ENCODE measurements at regions not wholly inside any gene's neighbourhood (a gene's known extent, or its start where the extent isn't known, plus 50 kb on each side); places are given as distances from the start of the nearest gene placed in this dataset.

DNA sequence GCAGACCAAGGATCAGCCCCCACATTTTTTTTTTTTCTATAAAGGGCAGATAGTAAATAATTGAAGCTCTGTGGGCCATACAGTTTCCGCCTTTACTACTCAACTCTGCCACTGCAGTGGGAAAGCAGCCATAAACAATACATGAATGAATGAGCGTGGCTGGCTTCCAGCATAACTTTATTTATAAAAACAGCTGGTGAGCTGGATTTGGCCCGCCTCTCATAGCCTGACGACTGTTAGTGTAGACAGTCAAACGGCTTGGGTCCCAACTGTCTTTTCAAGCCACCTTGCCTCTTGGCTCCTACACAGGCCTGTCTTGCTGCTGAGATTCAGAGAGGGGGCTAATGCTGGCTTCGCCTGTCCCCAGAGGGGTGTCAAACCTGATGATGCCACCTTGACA, 169.8 kb upstream of the GPR26 start:
- H4K8ac ChIP-seq (replicated peaks; ENCODE audit: insufficient read length, low read depth, low read length), result no peak overlapping the region
- H4K91ac ChIP-seq (ENCODE audit: insufficient read length, low read depth, low read length), result no peak overlapping the region
- H3T11ph ChIP-seq (ENCODE audit: low read length), result no peak overlapping the region
- H3K9me3 ChIP-seq (ENCODE audit: control insufficient read depth, low read depth, low read length), result no peaks in the 10 kb centered on the region
- no peak overlapping the region for H2BK5ac ChIP-seq (ENCODE audit: insufficient read length, low read length)
- H2BK20ac ChIP-seq (ENCODE audit: low read depth, low read length, poor library complexity, severe bottlenecking), result no peak overlapping the region
- no CpG with 5 or more reads among the region's 6 CpGs for WGBS (ENCODE audit: extremely low coverage, insufficient read length, low lambda C conversion rate)
- H3K4ac ChIP-seq (ENCODE audit: low read depth, low read length), result no peak overlapping the region
- no peaks in the 10 kb centered on the region for H4K20me1 ChIP-seq (ENCODE audit: control insufficient read depth, insufficient read depth, insufficient read length)
- Mint-ChIP-seq H3K4me3 (no peak overlapping the region), H3K27ac (no peak overlapping the region), H3K4me1 (peaks cover 47 to 49% of the 10 kb centered on the region in 2 experiments), H3K36me3 (ENCODE audit: insufficient read depth in 1 of 3, low read depth in 3 of 3) (peaks cover 2 to 4% (median 3%) of the 10 kb centered on the region in 3 experiments; a peak in 4 of 7 replicates), H3K27me3 (ENCODE audit: low read depth) (peaks cover 19% of the 10 kb centered on the region), H3K9me3 (no peaks in the 10 kb centered on the region)
- no peak for DNase-seq
- no peaks in the 10 kb centered on the region for H3K79me2 ChIP-seq (ENCODE audit: insufficient read depth, low read length)
- TF ChIP-seq, protein P1, sequence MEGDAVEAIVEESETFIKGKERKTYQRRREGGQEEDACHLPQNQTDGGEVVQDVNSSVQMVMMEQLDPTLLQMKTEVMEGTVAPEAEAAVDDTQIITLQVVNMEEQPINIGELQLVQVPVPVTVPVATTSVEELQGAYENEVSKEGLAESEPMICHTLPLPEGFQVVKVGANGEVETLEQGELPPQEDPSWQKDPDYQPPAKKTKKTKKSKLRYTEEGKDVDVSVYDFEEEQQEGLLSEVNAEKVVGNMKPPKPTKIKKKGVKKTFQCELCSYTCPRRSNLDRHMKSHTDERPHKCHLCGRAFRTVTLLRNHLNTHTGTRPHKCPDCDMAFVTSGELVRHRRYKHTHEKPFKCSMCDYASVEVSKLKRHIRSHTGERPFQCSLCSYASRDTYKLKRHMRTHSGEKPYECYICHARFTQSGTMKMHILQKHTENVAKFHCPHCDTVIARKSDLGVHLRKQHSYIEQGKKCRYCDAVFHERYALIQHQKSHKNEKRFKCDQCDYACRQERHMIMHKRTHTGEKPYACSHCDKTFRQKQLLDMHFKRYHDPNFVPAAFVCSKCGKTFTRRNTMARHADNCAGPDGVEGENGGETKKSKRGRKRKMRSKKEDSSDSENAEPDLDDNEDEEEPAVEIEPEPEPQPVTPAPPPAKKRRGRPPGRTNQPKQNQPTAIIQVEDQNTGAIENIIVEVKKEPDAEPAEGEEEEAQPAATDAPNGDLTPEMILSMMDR (conservative IDR thresholded peaks at IDR 0.05), result no peak
- H3K23ac ChIP-seq (ENCODE audit: insufficient read length, low read depth, low read length), result no peak overlapping the region
- no peaks in the 10 kb centered on the region for H3K23me2 ChIP-seq (ENCODE audit: insufficient read length, low read depth, low read length, poor library complexity, severe bottlenecking)
- H3K18ac ChIP-seq (ENCODE audit: insufficient read length, low read depth, low read length), result no peak overlapping the region
- no peak overlapping the region for H4K5ac ChIP-seq (ENCODE audit: insufficient read length, low read depth, low read length)
- peaks cover 5% of the 10 kb centered on the region; the same call in 1 of the 2 replicates for H3K4me1 ChIP-seq (ENCODE audit: insufficient read depth, low read length)
- H3K56ac ChIP-seq (ENCODE audit: insufficient read length, low read depth, low read length), result no peak overlapping the region
- H3K4me2 ChIP-seq (ENCODE audit: insufficient read depth, insufficient read length, low read length), result no peak overlapping the region
- H2BK12ac ChIP-seq (ENCODE audit: insufficient read length, low read depth, low read length), result no peak overlapping the region
- H2BK120ac ChIP-seq (ENCODE audit: low read depth, low read length, poor library complexity, severe bottlenecking), result no peak overlapping the region
- no peak overlapping the region for H3K9ac ChIP-seq (ENCODE audit: extremely low read depth, insufficient read length, low read length)
- no peak overlapping the region for H2BK15ac ChIP-seq (ENCODE audit: low read depth, low read length)
- no peak overlapping the region for H3K27ac ChIP-seq (ENCODE audit: insufficient read length, low read depth, low read length)
- no peak overlapping the region for H3K14ac ChIP-seq (ENCODE audit: insufficient read depth, low read length)
- H2AFZ ChIP-seq (ENCODE audit: low read length), result no peak overlapping the region
- H3K27me3 ChIP-seq (ENCODE audit: insufficient read depth, low read length), result no peaks in the 10 kb centered on the region; the same call in 1 of the 2 replicates
- no peak overlapping the region for H2AK5ac ChIP-seq (ENCODE audit: insufficient read length, low read length)
- H3K79me1 ChIP-seq (ENCODE audit: insufficient read depth, low read depth, low read length, poor library complexity, severe bottlenecking), result no peaks in the 10 kb centered on the region

All from H9 (cell line).